ENCODE measurements at regions not wholly inside any gene's neighbourhood (a gene's known extent, or its start where the extent isn't known, plus 50 kb on each side); places are given as distances from the start of the nearest gene placed in this dataset.

GRCh38 chr9:126556560-126557250, 57.0 kb upstream of the LMX1B start:
- H3K27me3 ChIP-seq (ENCODE audit: control insufficient read depth, insufficient read depth, low read length) = peaks cover 34% of the 10 kb centered on the region
- H3K4me2 ChIP-seq (ENCODE audit: low read length) = no peak overlapping the region
- H3K9me3 ChIP-seq (replicated peaks; ENCODE audit: low read length) = no peaks in the 10 kb centered on the region
- H3K4me1 ChIP-seq (ENCODE audit: control insufficient read depth, insufficient read depth, low read length) = no peaks in the 10 kb centered on the region
- H3K4me3 ChIP-seq (ENCODE audit: low read length) = no peak overlapping the region
- no peaks in the 10 kb centered on the region for H3K36me3 ChIP-seq (ENCODE audit: insufficient read depth, low read length)
- no peak overlapping the region for H3K9ac ChIP-seq (ENCODE audit: low read depth, low read length)

DNA sequence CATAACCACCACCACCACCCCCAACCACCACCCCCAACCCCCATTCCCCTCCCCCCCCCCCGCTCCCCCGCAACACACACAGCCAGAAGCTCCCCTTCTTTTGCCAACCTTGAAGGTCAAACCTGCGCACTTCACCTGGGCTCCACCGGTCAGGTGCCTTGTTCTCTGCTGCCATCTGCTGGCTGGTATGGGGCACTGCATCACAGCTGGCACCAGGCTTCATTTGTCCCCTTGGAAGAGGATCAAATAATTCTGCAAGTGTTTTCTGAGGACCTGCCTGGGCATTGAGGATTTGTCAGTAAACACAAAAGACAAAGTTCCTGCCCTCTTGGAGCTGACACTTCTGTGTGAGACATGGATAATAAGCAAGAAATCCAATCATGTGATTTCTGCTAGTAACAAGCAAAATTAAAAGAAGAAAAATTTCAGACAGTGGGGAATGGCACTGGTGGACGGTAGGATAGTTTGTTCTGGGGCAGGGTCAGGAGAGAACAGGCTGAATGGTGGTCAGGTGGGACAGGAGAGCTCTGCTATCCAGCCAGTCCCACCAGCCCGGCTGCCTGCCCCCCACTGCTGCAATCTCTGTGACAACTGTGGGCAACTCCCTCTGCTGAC, 55.6 kb upstream of the LMX1B start:
- peaks cover 49% of the 10 kb centered on the region for H3K27me3 ChIP-seq (ENCODE audit: control insufficient read depth, insufficient read depth, low read length)
- H3K36me3 ChIP-seq (ENCODE audit: insufficient read depth, low read length) = no peaks in the 10 kb centered on the region
- no peak overlapping the region for H3K4me3 ChIP-seq (ENCODE audit: low read length)
- H3K4me1 ChIP-seq (ENCODE audit: control insufficient read depth, insufficient read depth, low read length) = no peaks in the 10 kb centered on the region
- H3K4me2 ChIP-seq (ENCODE audit: low read length) = no peak overlapping the region
- no peaks in the 10 kb centered on the region for H3K9me3 ChIP-seq (replicated peaks; ENCODE audit: low read length)
- H3K9ac ChIP-seq (ENCODE audit: low read depth, low read length) = no peak overlapping the region

DNA sequence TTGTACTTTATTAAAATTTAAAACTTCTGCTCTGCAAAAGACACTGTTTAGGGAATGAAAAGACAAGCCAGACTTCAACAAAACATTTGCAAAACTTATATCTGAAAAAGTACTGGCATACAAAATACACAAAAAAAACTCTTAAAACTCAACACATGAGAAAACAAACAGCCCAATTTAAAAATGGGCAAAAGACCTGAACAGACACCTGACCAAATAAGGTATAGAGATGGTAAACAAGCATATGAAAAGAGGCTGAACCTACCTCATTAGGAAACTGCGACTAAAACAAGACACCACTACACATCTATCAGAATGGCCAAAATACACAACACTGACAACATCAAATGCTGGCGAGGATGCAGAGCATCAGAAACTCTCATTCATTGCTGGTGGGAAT, 54.4 kb upstream of the LMX1B start:
- Histone ChIP-seq H3K9ac (ENCODE audit: low read depth, low read length) (no peak overlapping the region), H3K4me3 (ENCODE audit: low read length) (no peak overlapping the region), H3K4me1 (ENCODE audit: control insufficient read depth, insufficient read depth, low read length) (no peaks in the 10 kb centered on the region), H3K9me3 (replicated peaks; ENCODE audit: low read length) (no peaks in the 10 kb centered on the region), H3K4me2 (ENCODE audit: low read length) (no peak overlapping the region), H3K27me3 (ENCODE audit: control insufficient read depth, insufficient read depth, low read length) (peaks cover 60% of the 10 kb centered on the region), H3K36me3 (ENCODE audit: insufficient read depth, low read length) (no peaks in the 10 kb centered on the region)

GRCh38 chr9:126561582-126561981, 52.1 kb upstream of the LMX1B start:
- Histone ChIP-seq H3K36me3 (ENCODE audit: insufficient read depth, low read length) (no peaks in the 10 kb centered on the region), H3K4me1 (ENCODE audit: control insufficient read depth, insufficient read depth, low read length) (no peaks in the 10 kb centered on the region), H3K9me3 (replicated peaks; ENCODE audit: low read length) (no peaks in the 10 kb centered on the region), H3K9ac (ENCODE audit: low read depth, low read length) (no peak overlapping the region), H3K4me3 (ENCODE audit: low read length) (no peak overlapping the region), H3K27me3 (ENCODE audit: control insufficient read depth, insufficient read depth, low read length) (peaks cover 76% of the 10 kb centered on the region), H3K4me2 (ENCODE audit: low read length) (no peak overlapping the region)

- Histone ChIP-seq H3K4me3 (ENCODE audit: low read length) (no peak overlapping the region), H3K36me3 (ENCODE audit: insufficient read depth, low read length) (no peaks in the 10 kb centered on the region), H3K4me1 (ENCODE audit: control insufficient read depth, insufficient read depth, low read length) (no peaks in the 10 kb centered on the region), H3K27me3 (ENCODE audit: control insufficient read depth, insufficient read depth, low read length) (peaks cover 69% of the 10 kb centered on the region), H3K4me2 (ENCODE audit: low read length) (no peak overlapping the region), H3K9ac (ENCODE audit: low read depth, low read length) (no peak overlapping the region), H3K9me3 (replicated peaks; ENCODE audit: low read length) (no peaks in the 10 kb centered on the region)
Observed at GRCh38 chr9:126563556-126563955, 50.2 kb upstream of the LMX1B start.

Measured in skeletal muscle satellite cell (primary cell).